Stimulated activated CD4-positive, alpha-beta T cell treated with anti-CD3 and anti-CD28 coated beads, Interleukin-4, amount 100 ng/mL, for 4 hours (primary cell): ENCODE measurements at regions not wholly inside any gene's neighbourhood (a gene's known extent, or its start where the extent isn't known, plus 50 kb on each side); places are given as distances from the start of the nearest gene placed in this dataset.

Source experiments
- DNase-seq, 2 experiments: peaks; one replicate each; pipeline ENCODE4 v3.0.0-alpha.2; 2020

- DNase-seq, result no peak
These were observed 909.0 kb upstream of the LRRTM1 start for GRCh38 chr2:81213598-81213997.

GRCh38 chr2:81206216-81206615 lies 901.7 kb upstream of the LRRTM1 start:
- DNase-seq, result no peak

- DNase-seq, result no peak
These were observed 892.5 kb upstream of the LRRTM1 start for GRCh38 chr2:81196933-81197628.

- no peak for DNase-seq
These were observed 891.9 kb upstream of the LRRTM1 start for GRCh38 chr2:81196383-81196851.

- no peak for DNase-seq
These were observed 891.3 kb upstream of the LRRTM1 start for GRCh38 chr2:81195774-81196382.

GRCh38 chr2:81195017-81195773 lies 890.6 kb upstream of the LRRTM1 start:
- no peak for DNase-seq

- no peak for DNase-seq
These were observed 890.0 kb upstream of the LRRTM1 start for GRCh38 chr2:81194581-81194980.

- no peak for DNase-seq
These were observed 889.6 kb upstream of the LRRTM1 start for GRCh38 chr2:81194176-81194575.

GRCh38 chr2:81181845-81182244 lies 877.3 kb upstream of the LRRTM1 start:
- DNase-seq, result no peak

GRCh38 chr2:81171447-81171846 lies 866.9 kb upstream of the LRRTM1 start:
- DNase-seq, result no peak

- DNase-seq, result no peak
These were observed 859.0 kb upstream of the LRRTM1 start for GRCh38 chr2:81163583-81163982.

- no peak for DNase-seq
These were observed 854.0 kb upstream of the LRRTM1 start for GRCh38 chr2:81158505-81158904.

GRCh38 chr2:81148323-81148722 lies 843.8 kb upstream of the LRRTM1 start:
- no peak for DNase-seq

GRCh38 chr2:81136296-81136695 lies 831.7 kb upstream of the LRRTM1 start:
- DNase-seq, result no peak

GRCh38 chr2:81097361-81097760 lies 792.8 kb upstream of the LRRTM1 start:
- no peak for DNase-seq

GRCh38 chr2:81093031-81093430 lies 788.5 kb upstream of the LRRTM1 start:
- no peak for DNase-seq

- no peak for DNase-seq
These were observed 783.1 kb upstream of the LRRTM1 start for GRCh38 chr2:81087646-81088045.

GRCh38 chr2:81084101-81084500 lies 779.5 kb upstream of the LRRTM1 start:
- DNase-seq, result no peak

- DNase-seq, result no peak
These were observed 774.1 kb upstream of the LRRTM1 start for GRCh38 chr2:81078631-81079030.

GRCh38 chr2:81078102-81078501 lies 773.5 kb upstream of the LRRTM1 start:
- DNase-seq, result no peak

- DNase-seq, result no peak
These were observed 772.8 kb upstream of the LRRTM1 start for GRCh38 chr2:81077396-81077795.

- DNase-seq, result no peak
These were observed 768.9 kb upstream of the LRRTM1 start for GRCh38 chr2:81073412-81073811.

GRCh38 chr2:81068144-81068543 lies 763.6 kb upstream of the LRRTM1 start:
- DNase-seq, result no peak

- no peak for DNase-seq
These were observed 756.5 kb upstream of the LRRTM1 start for GRCh38 chr2:81061016-81061415.
